Suprapubic skin (tissue), 4 donors: ENCODE measurements at regions not wholly inside any gene's neighbourhood (a gene's known extent, or its start where the extent isn't known, plus 50 kb on each side); places are given as distances from the start of the nearest gene placed in this dataset.

Source experiments
- EP300 ChIP-seq: sonication (generic); formaldehyde crosslinking; IDR thresholded peaks from one replicate; pipeline ENCODE4 v1.6.1; 2017; ENCODE audit warnings: antibody characterized with exemption
- POLR2A ChIP-seq, 2 donors: fragments of 450-650 bp; IDR thresholded peaks; one replicate each; pipeline ENCODE4 v1.6.1; 2017; ENCODE audit warnings: antibody characterized with exemption in 2 of 2, mild to moderate bottlenecking in 2 of 2, moderate library complexity in 2 of 2
- POLR2AphosphoS5 ChIP-seq, 3 donors: sonication (generic); formaldehyde crosslinking; IDR thresholded peaks; one replicate each; pipeline ENCODE4 v1.6.1; 2017; ENCODE audit warnings: antibody characterized with exemption in 3 of 3
- TF ChIP-seq, protein P1 (sequence below), 2 donors: fragments of 200-600 bp in 1 of 2; fragments of 450-650 bp in 1 of 2; sonication (generic) in 1 of 2; IDR thresholded peaks; one replicate each; pipeline ENCODE4 v1.5.1; 2016 to 2019; ENCODE audit warnings: antibody characterized with exemption in 2 of 2, mild to moderate bottlenecking in 1 of 2, moderate library complexity in 1 of 2

DNA sequence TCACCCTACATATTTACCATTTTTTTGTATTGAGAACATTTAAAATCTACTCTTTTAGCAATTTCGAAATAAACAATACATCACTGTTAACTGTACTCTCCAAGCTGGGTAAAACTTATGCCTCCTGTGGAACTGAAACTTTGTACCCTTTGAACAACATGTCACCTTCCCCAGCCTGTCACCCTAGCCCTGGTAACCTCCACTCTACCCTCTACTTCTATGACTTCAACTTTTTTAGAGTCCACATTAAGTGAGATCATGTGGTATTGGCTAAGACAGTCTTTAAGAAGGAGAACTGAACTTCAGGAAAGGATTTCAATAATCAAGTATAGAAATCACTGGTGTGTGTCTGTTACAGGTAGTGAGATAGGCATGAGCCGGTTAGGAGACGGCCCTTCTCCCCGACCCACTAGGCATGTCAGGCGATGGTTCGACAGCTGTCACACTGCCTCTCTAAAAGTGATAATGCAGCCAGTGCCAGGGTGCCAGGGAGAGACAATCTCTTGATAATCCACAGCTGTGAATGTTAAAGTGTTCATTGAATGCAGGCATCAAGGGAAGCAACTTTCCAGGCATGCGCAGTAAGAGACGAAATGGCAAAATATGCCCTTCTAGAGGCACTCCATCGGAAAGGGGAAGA is 74.6 kb upstream of the RNF152 start:
- TF ChIP-seq, protein P1, sequence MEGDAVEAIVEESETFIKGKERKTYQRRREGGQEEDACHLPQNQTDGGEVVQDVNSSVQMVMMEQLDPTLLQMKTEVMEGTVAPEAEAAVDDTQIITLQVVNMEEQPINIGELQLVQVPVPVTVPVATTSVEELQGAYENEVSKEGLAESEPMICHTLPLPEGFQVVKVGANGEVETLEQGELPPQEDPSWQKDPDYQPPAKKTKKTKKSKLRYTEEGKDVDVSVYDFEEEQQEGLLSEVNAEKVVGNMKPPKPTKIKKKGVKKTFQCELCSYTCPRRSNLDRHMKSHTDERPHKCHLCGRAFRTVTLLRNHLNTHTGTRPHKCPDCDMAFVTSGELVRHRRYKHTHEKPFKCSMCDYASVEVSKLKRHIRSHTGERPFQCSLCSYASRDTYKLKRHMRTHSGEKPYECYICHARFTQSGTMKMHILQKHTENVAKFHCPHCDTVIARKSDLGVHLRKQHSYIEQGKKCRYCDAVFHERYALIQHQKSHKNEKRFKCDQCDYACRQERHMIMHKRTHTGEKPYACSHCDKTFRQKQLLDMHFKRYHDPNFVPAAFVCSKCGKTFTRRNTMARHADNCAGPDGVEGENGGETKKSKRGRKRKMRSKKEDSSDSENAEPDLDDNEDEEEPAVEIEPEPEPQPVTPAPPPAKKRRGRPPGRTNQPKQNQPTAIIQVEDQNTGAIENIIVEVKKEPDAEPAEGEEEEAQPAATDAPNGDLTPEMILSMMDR (IDR thresholded peaks at IDR 0.05): no peak
- TF ChIP-seq POLR2AphosphoS5 (IDR thresholded peaks at IDR 0.05) (no peak), POLR2A (IDR thresholded peaks at IDR 0.05) (no peak), EP300 (no peak)
